GM19328 (cell line): ENCODE measurements at regions not wholly inside any gene's neighbourhood (a gene's known extent, or its start where the extent isn't known, plus 50 kb on each side); places are given as distances from the start of the nearest gene placed in this dataset.
"Not testable (repeated sequence)": the region's sequence is repeated elsewhere in the genome, so short reads cannot be mapped to it uniquely, and the experiment has no call there.

Experiments used
- ATAC-seq: cut with Tn5 transposase; IDR thresholded peaks from one replicate; pipeline ENCODE4 v1.9.1; 2021; ENCODE audit warnings: mild to moderate bottlenecking, moderate library complexity; ENCODE audit not compliant: unreplicated experiment

DNA sequence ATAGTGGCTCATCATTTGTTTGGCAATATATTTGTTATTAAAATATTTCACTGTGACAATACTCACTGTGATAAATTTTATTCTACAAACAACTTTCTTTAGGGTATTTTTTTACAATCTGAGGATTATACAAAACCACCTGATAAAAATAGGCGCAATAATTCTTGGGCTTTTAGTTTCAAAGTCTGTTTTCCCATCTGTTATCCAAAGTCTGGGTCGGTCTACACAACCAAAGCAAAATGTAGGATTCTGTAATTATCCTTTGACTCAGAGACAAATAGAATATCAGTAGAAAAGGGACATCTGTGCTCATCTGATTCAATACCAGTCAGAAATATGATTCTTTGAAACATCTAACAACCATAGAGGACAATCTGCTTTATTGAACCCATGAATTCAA, 271.8 kb upstream of the AMIGO2 start:
- ATAC-seq, result no peak

DNA sequence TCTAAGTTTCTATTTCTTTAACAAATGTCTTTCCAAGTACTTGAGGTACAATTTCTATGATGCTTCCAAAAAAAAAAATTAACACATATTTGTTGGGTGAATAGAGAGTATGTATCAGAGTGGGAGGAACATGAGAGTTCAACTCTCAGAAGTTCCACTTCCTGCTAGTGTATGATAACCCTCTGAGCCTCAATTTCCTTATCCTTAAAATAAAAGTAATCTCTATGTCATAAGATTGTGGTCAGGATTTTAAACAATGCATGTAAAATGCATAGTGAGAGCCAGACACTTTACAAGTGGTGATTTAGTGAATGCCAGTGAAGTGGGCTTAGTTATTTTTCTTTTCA, 270.3 kb upstream of the AMIGO2 start:
- no peak for ATAC-seq

DNA sequence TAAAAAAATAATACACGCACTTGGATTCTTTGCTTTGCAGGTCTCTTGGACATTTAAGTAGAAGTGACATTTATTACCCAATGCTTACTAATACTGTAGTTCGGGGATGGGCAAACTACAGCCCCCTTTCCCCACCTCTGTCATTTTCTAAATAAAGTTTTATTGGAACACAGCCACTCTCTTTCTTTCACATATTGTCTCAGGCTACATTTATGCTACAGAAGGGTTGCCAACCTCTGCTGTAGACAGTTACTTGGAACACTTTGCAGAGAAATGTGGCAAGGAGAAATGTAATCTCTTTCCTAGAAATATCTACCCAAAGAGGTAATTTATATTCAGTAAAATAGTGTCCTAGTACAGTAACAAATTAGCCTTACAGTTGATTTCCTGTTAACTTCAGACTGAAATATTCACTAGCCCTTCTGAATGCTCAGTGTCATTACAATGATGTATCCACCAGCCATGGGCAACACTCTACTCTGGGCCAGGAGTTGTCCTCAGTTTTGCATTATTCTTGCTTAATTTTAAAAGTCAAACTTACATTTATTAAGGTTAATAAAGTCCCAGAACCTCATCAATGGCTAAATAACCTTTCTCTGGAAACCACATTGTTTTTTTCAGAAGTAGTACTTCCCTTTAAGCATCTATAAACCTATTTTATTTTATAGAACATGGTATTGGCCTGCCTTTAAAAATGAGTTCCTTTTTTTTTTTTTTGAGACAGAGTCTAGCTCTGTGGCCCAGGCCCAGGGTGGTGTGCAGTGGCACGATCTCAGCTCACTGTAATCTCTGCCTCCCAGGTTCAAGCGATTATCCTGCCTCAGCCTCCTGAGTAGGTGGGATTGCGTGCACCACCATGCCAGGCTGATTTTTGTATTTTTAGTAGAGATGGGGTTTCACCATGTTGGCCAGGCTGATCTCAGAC, 269.6 kb upstream of the AMIGO2 start:
- no peak for ATAC-seq

DNA sequence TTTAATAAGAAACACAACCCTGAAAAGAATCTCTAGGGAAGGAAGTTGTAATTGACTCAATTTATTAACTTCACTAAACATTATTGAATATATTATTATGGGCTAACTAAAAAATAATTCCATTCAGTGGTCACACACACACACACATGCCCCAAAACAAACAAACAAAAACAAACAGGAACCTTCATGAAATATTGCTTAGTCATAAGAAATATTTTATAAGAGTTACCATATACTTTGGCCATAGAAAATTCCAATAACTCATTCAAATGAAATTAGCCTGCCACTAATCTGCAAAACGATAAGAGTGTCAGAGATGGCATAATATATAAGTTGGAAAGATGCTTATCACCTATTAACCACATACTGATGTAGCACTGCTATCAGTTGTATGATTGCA, 268.4 kb upstream of the AMIGO2 start:
- ATAC-seq, result no peak

DNA sequence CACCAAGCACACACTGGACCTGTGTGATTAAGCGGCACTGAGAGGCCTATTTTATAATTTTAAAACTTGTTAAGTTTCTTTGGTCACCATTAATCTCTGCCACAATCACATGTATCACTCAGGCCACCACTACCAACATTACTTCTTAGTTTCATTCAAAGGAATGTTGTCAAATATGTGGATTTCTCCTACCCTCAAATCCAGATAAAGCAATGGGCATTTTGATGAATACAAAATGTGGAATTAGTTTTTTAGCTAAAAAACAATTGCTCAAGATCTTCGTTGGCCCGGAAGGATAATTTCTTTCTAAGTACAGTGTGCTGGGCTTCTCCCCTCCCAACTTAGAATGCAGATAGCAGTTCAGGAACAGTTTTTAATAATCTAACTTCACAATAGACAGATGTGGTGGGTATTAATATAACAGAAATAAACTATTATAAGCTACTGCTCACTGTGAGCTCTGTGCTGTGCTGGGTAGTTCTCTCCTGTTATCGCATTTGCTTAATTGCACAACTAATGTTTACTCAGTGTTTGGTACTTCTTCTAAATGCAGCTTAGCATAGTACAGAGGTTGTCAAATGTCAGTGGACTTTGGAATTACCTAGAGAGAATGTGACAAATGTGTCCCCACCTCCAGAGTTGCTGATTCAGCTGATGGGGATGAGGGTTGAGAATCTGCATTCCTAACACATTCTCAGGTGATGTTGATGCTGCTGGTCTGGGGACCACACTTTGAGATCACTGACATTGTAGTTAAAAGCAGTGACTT, 266.7 kb upstream of the AMIGO2 start:
- no peak for ATAC-seq

DNA sequence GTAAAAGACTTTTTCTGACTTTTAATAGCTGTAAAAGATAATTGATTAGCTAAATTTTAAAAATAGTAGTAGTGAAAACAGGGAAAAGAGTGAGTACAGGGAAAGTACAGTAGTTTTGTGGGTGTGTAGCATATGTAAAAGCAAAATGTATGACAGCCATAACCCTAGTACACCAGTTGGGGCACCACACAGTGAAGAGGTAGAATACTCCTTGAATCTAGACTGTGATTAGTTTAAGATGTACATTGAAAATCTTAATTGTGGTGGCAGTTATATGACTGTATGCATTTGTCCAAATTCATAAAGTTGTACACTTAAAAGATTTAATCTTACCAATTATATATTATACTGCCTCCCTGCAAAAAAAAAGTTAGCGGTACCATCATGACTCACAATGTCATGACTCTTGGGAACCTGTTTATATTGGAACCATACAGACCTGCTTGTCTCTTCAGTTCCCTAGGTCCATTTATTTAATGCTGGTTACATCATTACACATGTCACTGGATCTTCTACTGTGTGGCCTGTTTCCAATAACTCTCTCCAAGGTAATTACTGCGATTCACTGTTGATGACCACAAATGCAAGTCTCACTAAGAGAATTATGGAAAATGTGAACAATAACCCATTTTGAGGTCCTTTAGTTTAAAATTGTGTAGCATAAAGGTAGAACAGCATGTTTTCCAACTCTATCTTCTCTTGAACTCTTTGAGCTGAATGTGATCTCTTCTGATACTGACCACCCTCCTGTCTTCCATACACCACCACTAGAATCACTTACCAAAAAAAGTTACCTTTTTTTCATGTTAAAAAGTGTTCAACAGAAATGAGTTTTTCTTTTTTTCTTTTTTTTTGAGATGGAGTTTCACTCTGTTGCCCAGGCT, 264.2 kb upstream of the AMIGO2 start:
- ATAC-seq, result no peak

DNA sequence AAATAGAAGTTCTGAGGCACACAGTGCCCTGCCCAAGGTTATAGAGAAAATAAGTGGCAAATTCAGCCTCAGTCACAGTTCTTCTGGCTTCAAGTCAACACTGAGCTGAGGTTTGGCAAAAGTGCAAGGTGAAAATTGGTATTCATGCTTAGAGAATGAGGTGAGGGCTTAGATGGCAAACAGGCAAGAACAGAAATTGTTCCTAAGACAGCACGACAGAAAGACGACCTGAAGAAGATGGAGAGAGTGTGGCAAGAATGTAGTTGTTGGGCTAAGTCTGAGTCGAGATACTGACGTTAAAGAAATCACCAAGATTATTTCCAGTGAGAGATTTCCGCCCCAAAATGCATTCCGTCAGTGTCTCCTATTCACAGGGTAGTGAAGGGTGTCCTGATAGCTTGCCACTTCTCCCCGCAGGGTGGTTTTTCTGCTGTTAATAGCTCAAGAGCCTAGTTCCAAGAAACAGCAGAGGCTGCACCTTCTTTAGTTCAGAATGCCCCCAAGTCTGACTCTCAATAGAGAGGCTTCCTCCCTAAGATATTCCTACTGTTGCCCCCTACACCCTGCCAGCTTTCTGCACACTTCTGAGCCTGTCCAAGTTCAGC, 260.8 kb upstream of the AMIGO2 start:
- no peak for ATAC-seq

DNA sequence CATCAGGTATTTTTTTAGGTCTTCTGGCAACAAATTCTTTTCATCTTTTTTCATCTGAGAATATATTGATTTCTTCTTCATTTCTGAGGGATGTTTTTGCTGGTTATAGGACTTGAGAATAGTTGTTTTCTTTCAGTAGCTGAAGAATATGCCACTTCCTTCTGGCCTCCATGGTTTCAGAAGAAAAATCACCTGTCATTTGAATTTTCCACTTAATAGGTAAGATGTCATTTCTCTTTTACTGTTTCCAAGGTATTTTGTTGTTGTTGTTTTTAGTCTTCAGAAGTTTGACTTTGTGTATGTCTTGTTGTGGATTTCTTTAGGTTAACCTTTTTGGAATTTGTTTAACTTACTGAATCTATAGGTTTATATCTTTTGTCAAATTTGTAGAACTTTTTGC, 257.8 kb upstream of the AMIGO2 start:
- no peak for ATAC-seq

DNA sequence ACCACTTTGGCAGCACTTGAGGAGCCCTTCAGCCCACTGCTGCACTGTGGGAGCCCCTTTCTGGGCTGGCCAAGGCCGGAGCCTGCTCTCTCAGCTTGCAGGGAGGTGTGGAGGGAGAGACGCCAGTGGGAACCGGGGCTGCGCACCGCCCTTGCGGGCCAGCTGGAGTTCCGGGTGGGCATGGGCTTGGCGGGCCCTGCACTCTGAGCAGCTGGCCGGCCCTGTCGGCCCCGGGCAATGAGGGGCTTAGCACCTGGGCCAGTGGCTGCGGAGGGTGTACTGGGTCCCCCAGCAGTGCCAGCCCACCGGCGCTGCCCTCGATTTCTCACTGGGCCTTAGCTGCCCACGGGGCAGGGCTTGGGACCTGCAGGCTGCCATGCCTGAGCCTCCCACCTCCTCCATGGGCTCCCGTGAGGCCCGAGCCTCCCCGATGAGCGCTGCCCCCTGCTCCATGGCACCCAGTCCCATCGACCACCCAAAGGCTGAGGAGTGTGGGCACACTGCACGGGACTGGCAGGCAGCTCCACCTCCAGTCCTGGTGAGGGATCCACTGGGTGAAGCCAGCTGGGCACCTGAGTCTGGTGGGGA, 253.6 kb upstream of the AMIGO2 start:
- not testable (repeated sequence) for ATAC-seq

DNA sequence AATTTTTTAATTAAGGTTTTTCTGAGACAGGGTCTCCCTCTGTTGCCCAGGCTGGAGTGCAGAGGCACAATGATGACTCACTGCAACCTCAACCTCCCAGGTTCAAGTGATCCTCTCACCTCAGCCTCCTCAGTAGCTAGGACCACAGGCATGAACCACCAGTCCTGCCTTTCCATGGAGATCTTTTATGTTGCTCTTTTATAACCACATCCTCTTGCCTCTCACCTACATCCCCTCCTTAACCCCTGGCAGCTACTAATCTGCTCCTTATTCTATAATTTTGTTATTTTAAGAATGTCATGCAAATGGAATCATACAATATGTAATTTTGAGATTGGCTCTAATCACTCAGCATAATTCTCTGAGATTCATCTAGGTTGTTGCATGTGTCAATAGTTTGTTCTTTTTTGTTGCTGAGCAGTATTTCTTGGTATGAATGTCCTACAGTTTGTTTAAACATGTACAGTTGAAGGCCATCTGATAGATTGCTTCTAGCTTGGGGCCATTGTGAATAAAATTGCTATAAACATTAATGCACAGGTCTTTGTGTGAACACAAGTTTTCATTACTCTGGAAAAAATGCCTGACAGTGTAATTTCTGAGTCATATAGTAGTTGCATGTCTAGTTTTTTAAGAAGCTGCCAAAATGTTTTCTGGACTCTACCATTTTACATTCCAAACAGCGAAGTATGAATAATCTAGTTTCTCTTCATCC, 249.2 kb upstream of the AMIGO2 start:
- no peak for ATAC-seq

DNA sequence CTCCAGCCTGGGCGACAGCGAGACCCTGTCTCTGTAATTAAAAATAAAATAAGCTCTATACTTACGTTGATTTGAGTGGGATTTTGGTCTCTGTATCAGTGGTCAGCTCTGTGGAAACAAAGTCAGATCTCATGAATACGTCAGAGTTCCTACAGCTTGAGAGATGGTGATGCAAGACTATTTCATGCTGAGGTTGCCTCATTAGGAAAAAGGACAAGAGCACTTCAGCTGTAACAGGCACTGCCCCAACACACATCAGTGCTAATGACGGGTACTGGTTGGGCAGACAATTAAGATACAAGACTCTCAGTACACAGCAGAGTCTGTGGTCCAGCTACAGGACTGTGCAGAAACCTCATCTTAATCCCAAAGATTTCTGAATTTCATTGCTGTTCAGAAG, 246.4 kb upstream of the AMIGO2 start:
- no peak for ATAC-seq

DNA sequence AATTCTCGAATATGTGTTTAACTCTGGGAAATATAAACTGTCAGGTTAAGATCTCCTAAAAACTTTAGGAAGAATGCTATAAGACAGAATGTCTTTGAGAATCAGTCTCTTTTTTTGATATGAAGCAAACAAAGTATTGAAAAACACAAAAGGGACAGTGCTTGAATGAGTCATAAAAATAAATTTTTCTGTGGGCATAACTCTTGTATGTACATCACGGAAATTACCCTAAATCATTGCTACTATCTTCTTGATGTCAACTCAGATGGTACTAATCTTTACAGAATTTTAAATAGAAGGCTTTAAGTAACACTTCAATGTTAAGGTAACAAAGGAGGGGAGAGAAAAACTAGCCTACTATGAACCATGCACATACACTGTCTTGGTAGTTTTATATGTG, 244.0 kb upstream of the AMIGO2 start:
- no peak for ATAC-seq

DNA sequence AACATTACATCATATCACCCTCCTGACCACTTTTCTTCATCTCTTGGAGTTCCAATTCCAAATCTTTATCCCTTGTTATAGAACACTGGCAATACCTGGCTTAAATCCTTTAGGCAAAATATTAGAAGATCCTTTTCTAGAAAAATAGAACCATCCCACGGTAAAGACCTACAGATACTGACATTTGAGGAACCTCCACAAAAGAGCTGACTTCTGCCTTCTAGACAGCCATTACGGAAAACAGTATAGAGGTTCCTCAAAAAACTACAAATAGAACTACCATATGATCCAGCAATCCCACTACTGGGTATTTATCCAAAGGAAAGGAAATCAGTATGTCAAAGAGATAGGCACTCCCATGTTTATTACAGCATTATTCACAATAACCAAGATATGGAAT, 241.7 kb upstream of the AMIGO2 start:
- no peak for ATAC-seq

DNA sequence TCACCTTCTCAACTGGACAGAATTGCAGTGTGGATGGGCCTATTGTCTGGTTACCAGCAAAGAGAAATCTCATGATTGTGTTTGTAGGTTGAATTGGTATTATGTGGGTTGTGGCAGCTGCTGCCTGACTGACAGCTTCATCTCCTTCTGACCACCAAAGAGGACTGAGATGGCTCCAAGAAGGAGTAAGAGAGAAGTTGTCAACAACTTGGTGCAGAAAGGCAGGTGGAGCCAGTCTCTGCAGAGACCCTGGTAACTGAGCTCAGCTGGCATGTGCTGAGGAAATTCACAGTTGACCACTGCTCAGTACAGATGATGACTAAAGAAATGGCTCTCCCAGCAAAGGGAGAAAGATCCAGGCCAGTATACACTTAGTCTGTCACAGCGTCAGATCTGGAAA, 240.0 kb upstream of the AMIGO2 start:
- ATAC-seq, result no peak

DNA sequence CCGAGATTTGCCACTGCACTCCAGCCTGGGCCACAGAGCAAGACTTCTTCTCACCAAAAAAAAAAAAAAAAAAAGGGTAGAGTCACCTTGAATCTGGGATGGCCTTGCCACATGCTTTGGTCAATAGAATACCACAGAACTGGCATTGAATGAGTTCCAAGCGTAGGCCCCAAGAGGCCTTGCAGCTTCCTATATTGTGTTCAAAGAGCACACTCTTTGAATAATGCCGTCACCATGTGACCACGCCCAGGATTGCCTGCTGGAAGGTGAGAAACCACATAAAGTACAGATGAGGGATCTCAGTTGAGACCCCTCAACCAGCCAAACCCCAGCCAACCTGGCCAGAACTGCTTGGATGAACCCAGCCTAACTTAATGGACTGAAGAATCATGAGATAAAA, 239.2 kb upstream of the AMIGO2 start:
- ATAC-seq, result no peak

DNA sequence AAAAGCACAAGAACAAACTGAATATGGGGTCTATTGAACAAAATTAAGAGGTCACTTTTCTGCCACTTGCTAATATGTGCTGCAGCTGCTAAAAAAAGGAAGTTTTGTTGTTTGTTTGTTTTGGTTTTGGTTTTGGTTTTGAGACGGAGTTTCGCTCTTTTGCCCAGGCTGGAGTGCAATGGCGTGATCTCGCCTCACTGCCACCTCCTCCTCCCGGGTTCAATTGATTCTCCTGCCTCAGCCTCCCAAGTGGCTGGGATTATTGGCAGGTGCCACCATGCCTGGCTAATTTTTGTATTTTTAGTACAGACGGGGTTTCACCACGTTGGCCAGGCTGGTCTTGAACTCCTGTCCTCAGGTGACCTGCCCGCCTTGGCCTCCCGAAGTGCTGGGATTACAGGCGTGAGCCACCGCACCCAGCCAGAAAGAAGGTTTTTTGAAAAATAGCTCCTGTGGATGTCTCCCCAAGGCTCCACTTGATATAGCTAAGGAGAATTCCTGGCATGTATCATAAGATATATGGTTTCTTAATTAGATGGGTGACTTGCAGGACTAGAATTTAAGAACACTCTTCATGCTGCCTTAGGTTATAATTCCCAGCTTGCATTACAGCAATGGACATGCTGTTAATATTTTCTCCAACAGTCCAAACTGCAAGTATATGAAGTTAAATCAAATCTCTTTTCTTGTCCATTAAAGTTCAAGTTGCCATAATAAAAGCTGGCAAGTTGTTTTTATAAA, 237.6 kb upstream of the AMIGO2 start:
- peak; percentile 55 for ATAC-seq

DNA sequence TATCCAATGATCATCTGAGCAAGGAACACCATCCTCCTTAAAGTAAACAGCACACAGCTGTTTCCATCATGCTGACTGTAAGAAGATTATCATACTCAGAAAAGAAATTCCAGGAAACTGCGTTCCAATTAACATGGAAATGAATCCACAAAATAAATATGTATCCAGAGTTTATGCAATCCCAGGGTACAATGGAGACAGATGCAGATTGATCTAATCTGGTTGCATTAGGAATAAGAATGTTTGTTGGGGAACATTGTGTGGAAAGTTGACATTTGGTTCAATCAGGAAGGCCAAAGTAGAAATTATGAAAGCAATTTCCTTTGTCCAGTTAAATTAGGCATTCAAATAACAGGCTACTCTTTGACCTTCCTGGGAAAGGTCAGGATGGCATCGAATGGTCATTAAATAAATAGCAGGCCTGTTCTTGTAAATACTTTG, 236.9 kb upstream of the AMIGO2 start:
- no peak for ATAC-seq

DNA sequence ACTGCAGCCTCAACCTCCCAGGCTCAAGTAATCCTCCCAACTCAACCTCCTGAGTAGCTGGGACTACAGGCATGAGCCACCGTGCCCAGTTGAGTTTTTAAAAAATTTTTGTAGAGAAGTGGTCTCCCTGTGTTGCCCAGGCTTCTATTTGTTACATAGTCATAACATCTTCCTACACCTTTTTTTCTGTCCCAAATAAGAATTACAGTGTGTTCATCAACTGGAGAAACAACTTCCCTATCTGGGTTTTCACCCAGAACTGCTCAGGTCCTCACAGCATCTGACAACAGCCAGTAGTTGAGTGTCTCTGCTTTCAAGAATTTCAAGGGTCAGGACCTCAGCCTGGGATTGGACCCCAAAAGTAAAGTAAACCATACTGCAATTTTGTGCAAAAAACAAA, 235.2 kb upstream of the AMIGO2 start:
- ATAC-seq, result no peak

DNA sequence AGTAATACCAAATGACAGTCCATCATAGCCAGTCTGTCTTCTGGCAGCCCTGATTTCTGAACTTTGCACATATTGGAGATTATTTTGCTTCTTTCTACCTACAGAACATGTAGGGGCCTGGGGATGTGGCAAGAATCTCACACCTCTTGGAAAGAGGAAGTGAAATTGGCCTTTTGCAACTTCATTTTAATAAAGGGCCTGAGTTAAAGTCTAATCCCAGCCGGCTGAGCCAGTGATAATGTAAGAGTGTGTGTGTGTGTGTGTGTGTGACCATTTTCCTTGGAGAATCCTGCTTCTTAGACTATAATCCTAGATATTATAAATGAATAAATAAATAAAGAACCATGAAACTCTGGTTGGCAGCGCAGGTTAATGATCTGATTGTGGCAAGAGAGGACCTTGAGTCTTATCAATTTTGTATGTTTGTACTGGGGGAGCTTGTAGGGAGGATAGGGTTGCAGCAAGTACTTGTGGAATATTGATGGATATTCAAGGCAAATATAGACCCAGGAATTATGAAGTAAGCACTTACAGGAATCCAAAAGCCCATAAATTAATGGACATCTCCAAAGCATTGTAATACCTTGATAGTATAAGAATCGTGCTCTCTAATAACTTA, 233.2 kb upstream of the AMIGO2 start:
- ATAC-seq, result peak; percentile 73
